ENCODE measurements at regions not wholly inside any gene's neighbourhood (a gene's known extent, or its start where the extent isn't known, plus 50 kb on each side); places are given as distances from the start of the nearest gene placed in this dataset.

- no peak for TF ChIP-seq YY1 (IDR thresholded peaks at IDR 0.05; ENCODE audit: insufficient read depth, insufficient read length)
- no peak for TF ChIP-seq ZNF274 (IDR thresholded peaks at IDR 0.05; ENCODE audit: low read depth, low read length)
Measured at GRCh38 chr14:71492346-71492745, 439.9 kb upstream of the RGS6 start.
